Pancreas (tissue), 10 donors: ENCODE measurements at regions not wholly inside any gene's neighbourhood (a gene's known extent, or its start where the extent isn't known, plus 50 kb on each side); places are given as distances from the start of the nearest gene placed in this dataset.

Source experiments
- ATAC-seq, 4 donors: fragments of 200-7000 bp; cut with Tn5 transposase; one replicate each; pipeline versions ENCODE4 v1.8.0 to v1.9.1; 2020; ENCODE audit warnings: mild to moderate bottlenecking in 4 of 4, moderate library complexity in 4 of 4
- DNase-seq, 6 donors: peaks; one replicate each; pipeline ENCODE4 v3.0.0-alpha.2; 2020
- FAIRE-seq: peaks from 2 replicates; lab custom pipeline; 2012; peaks lifted over from hg19 to GRCh38; lab: Jason Lieb, UNC
- H3K27ac ChIP-seq, 4 donors: fragments of 200-600 bp; sonication (generic); 1 replicate in 3 of 4; 2 replicates in 1 of 4; pipeline versions ENCODE4 v1.5.0 to v1.8.0; 2020
- H3K27me3 ChIP-seq, 4 donors: fragments of 200-600 bp; one replicate each; pipeline ENCODE4 v1.8.0; 2021
- H3K36me3 ChIP-seq, 3 donors: fragments of 200-600 bp; sonication (generic) in 1 of 3; one replicate each; pipeline versions ENCODE4 v1.5.0 to v1.8.0; 2020 to 2021
- H3K4me1 ChIP-seq, 3 donors: fragments of 200-600 bp; one replicate each; pipeline ENCODE4 v1.8.0; 2021
- H3K4me3 ChIP-seq, 4 donors: fragments of 200-600 bp; sonication (generic) in 2 of 4; one replicate each; pipeline versions ENCODE4 v1.5.0 to v1.8.0; 2020 to 2021
- H3K9me3 ChIP-seq, 4 donors: fragments of 200-600 bp; one replicate each; pipeline ENCODE4 v1.8.0; 2021
- WGBS, 2 donors: extraction: QIAGEN DNeasy Blood & Tissue Kit; methylation state at CpG; one replicate each; pipeline ENCODE4 v1.1.7; 2013; 5-methylcytosine and 5-hydroxymethylcytosine counted together
- intact Hi-C, 3 donors: fragments of 100-400 bp; cut with DNase I; formaldehyde crosslinking; loops; one replicate each; pipeline versions ENCODE4 v1.11.1 to v1.14.2; 2022
- TF ChIP-seq, protein P1 (sequence below), 4 donors: fragments of 200-600 bp; sonication (generic) in 3 of 4; IDR thresholded peaks; one replicate each; pipeline versions ENCODE4 v1.5.0 to v1.8.0; 2021; ENCODE audit warnings: antibody characterized with exemption in 4 of 4
- donor health status: healthy with polysubstance abuse.
- donor health status: DM: no; HTN: no; CAD: no; lungs with moderate emphysema.
- donor health status: DM: no; HTN: no; CAD: no.
- donor health status: control.
- donor health status: control.
- donor health status: Bipolar disorder and iron deficiency.
- donor health status: DM: yes; HTN: yes; CAD: no.
- donor health status: DM: no; HTN: no; CAD: no.
- donor health status: DM: no; HTN: no; CAD: no.
- donor health status: DM: yes; HTN: yes; CAD: no.

- H3K9me3 ChIP-seq: no peaks in the 10 kb centered on the region
- no peaks in the 10 kb centered on the region for H3K27me3 ChIP-seq
- no peak overlapping the region for H3K27ac ChIP-seq
- no peak overlapping the region for H3K4me3 ChIP-seq
- no peak for DNase-seq
- WGBS, 2 donors: 41% methylated on average over 1 of the region's 1 CpG; no CpG with 5 or more reads in 1 of the 2 donors
- TF ChIP-seq, protein P1, sequence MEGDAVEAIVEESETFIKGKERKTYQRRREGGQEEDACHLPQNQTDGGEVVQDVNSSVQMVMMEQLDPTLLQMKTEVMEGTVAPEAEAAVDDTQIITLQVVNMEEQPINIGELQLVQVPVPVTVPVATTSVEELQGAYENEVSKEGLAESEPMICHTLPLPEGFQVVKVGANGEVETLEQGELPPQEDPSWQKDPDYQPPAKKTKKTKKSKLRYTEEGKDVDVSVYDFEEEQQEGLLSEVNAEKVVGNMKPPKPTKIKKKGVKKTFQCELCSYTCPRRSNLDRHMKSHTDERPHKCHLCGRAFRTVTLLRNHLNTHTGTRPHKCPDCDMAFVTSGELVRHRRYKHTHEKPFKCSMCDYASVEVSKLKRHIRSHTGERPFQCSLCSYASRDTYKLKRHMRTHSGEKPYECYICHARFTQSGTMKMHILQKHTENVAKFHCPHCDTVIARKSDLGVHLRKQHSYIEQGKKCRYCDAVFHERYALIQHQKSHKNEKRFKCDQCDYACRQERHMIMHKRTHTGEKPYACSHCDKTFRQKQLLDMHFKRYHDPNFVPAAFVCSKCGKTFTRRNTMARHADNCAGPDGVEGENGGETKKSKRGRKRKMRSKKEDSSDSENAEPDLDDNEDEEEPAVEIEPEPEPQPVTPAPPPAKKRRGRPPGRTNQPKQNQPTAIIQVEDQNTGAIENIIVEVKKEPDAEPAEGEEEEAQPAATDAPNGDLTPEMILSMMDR (IDR thresholded peaks at IDR 0.05): no peak
- intact Hi-C loops: no loop called here
- FAIRE-seq: no peak
- ATAC-seq: no peak
- H3K4me1 ChIP-seq: no peaks in the 10 kb centered on the region
- no peaks in the 10 kb centered on the region for H3K36me3 ChIP-seq
Measured at GRCh38 chrY:9018401-9018800, 318.9 kb upstream of the TSPY4 start.

- 77% methylated on average over 9 of the region's 9 CpGs; no CpG with 5 or more reads in 1 of the 2 donors for WGBS, 2 donors
- intact Hi-C loops: no loop called here
- DNase-seq: no peak
- TF ChIP-seq, protein P1 (IDR thresholded peaks at IDR 0.05): no peak
- H3K27me3 ChIP-seq: no peaks in the 10 kb centered on the region
- no peak for ATAC-seq
- no peak for FAIRE-seq
- H3K9me3 ChIP-seq: no peaks in the 10 kb centered on the region
- no peak overlapping the region for H3K27ac ChIP-seq
- H3K36me3 ChIP-seq: no peaks in the 10 kb centered on the region
- H3K4me1 ChIP-seq: no peaks in the 10 kb centered on the region
- H3K4me3 ChIP-seq: no peak overlapping the region
Measured at GRCh38 chrY:9027729-9028375, 309.4 kb upstream of the TSPY4 start.

GRCh38 chrY:9029929-9030328 is 307.3 kb upstream of the TSPY4 start:
- Histone ChIP-seq H3K9me3 (no peaks in the 10 kb centered on the region), H3K4me1 (no peaks in the 10 kb centered on the region), H3K4me3 (no peak overlapping the region), H3K36me3 (no peaks in the 10 kb centered on the region), H3K27ac (no peak overlapping the region), H3K27me3 (no peaks in the 10 kb centered on the region)
- intact Hi-C loops: no loop called here
- no peak for DNase-seq
- FAIRE-seq: no peak
- WGBS, 2 donors: 9% methylated on average over 1 of the region's 1 CpG; no CpG with 5 or more reads in 1 of the 2 donors
- ATAC-seq: no peak
- TF ChIP-seq, protein P1 (IDR thresholded peaks at IDR 0.05): no peak

DNA sequence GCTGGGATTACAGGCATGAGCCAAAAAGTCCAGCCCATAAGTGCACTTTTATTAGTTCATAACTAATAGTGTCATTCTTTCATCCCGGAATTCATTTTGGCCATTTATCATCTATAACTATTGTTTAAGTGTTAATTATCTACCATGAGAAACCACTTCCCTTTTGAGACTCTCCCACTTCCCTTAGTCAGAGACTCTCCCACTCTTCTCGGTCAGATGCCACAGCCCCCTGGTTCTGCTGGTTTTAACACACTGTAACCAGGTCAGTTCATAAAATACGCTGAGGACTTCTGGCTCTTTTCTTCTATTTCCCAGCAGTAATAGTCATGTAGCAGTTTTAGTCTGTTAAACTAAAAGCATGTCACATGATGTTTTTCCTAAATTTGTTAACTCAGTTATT is 303.0 kb upstream of the TSPY4 start:
- no peaks in the 10 kb centered on the region for H3K9me3 ChIP-seq
- intact Hi-C loops: no loop called here
- DNase-seq: no peak
- H3K4me3 ChIP-seq: no peak overlapping the region
- H3K36me3 ChIP-seq: no peaks in the 10 kb centered on the region
- FAIRE-seq: no peak
- H3K27me3 ChIP-seq: no peaks in the 10 kb centered on the region
- H3K27ac ChIP-seq: no peak overlapping the region
- TF ChIP-seq, protein P1 (IDR thresholded peaks at IDR 0.05): no peak
- no peak for ATAC-seq
- no peaks in the 10 kb centered on the region for H3K4me1 ChIP-seq
- WGBS, 2 donors: 59% methylated on average over 3 of the region's 3 CpGs; no CpG with 5 or more reads in 1 of the 2 donors

- Histone ChIP-seq H3K36me3 (no peaks in the 10 kb centered on the region), H3K4me1 (no peaks in the 10 kb centered on the region), H3K4me3 (no peak overlapping the region), H3K27me3 (no peaks in the 10 kb centered on the region), H3K27ac (no peak overlapping the region), H3K9me3 (no peaks in the 10 kb centered on the region)
- FAIRE-seq (no peak), DNase-seq (no peak), ATAC-seq (no peak)
- intact Hi-C loops: no loop called here
- TF ChIP-seq, protein P1 (IDR thresholded peaks at IDR 0.05): no peak
- 38% methylated on average over 3 of the region's 3 CpGs; no CpG with 5 or more reads in 1 of the 2 donors for WGBS, 2 donors
Measured at GRCh38 chrY:9035246-9035645, 302.0 kb upstream of the TSPY4 start.
